GOT3 (cell line): ENCODE measurements at regions not wholly inside any gene's neighbourhood (a gene's known extent, or its start where the extent isn't known, plus 50 kb on each side); places are given as distances from the start of the nearest gene placed in this dataset.
"Not testable (repeated sequence)": the region's sequence is repeated elsewhere in the genome, so short reads cannot be mapped to it uniquely, and the experiment has no call there.

Experiments
- DNase-seq: peaks from one replicate; lab custom pipeline; 2025; ENCODE audit warnings: mixed read lengths; lab: John Stamatoyannopoulos, UW

- DNase-seq: no peak
Observed at GRCh38 chr18:56443166-56443907, 195.1 kb downstream of the TXNL1 start.

GRCh38 chr18:56438480-56438879 lies 199.9 kb downstream of the TXNL1 start:
- not testable (repeated sequence) for DNase-seq

- no peak for DNase-seq
Observed at GRCh38 chr18:56436651-56437050, 201.7 kb downstream of the TXNL1 start.

GRCh38 chr18:56433919-56434318 lies 204.5 kb downstream of the TXNL1 start:
- DNase-seq: no peak

- DNase-seq: no peak
Observed at GRCh38 chr18:56431551-56431950, 206.8 kb downstream of the TXNL1 start.

GRCh38 chr18:56423626-56424025 lies 214.8 kb downstream of the TXNL1 start:
- no peak for DNase-seq

- no peak for DNase-seq
Observed at GRCh38 chr18:56421647-56422046, 216.7 kb downstream of the TXNL1 start.

- DNase-seq: not testable (repeated sequence)
Observed at GRCh38 chr18:56420868-56421267, 217.5 kb downstream of the TXNL1 start.

- DNase-seq: no peak
Observed at GRCh38 chr18:56414357-56414756, 224.0 kb downstream of the TXNL1 start.

- no peak for DNase-seq
Observed at GRCh38 chr18:56413862-56414261, 224.5 kb downstream of the TXNL1 start.

GRCh38 chr18:56412951-56413350 lies 225.4 kb downstream of the TXNL1 start:
- no peak for DNase-seq

GRCh38 chr18:56409736-56410135 lies 228.7 kb downstream of the TXNL1 start:
- no peak for DNase-seq

- no peak for DNase-seq
Observed at GRCh38 chr18:56407646-56408180, 230.7 kb downstream of the TXNL1 start.

GRCh38 chr18:56402872-56403516 lies 235.4 kb downstream of the TXNL1 start:
- no peak for DNase-seq

- no peak for DNase-seq
Observed at GRCh38 chr18:56393870-56394269, 244.5 kb downstream of the TXNL1 start.

- no peak for DNase-seq
Observed at GRCh38 chr18:56391931-56392590, 246.3 kb downstream of the TXNL1 start.

GRCh38 chr18:56390626-56391025 lies 247.8 kb downstream of the TXNL1 start:
- no peak for DNase-seq

- DNase-seq: no peak
Observed at GRCh38 chr18:56389190-56389589, 249.2 kb downstream of the TXNL1 start.

GRCh38 chr18:56388571-56388970 lies 249.8 kb downstream of the TXNL1 start:
- DNase-seq: no peak

- no peak for DNase-seq
Observed at GRCh38 chr18:56386856-56387255, 251.5 kb downstream of the TXNL1 start.

GRCh38 chr18:56383349-56383748 lies 255.0 kb downstream of the TXNL1 start:
- no peak for DNase-seq

GRCh38 chr18:56382541-56382940 lies 255.9 kb downstream of the TXNL1 start:
- no peak for DNase-seq

- DNase-seq: no peak
Observed at GRCh38 chr18:56381196-56381595, 257.2 kb downstream of the TXNL1 start.
